HepG2 (cell line): ENCODE measurements at regions not wholly inside any gene's neighbourhood (a gene's known extent, or its start where the extent isn't known, plus 50 kb on each side); places are given as distances from the start of the nearest gene placed in this dataset.

Experiments
- ATAC-seq: fragments of 200-7000 bp; cut with Tn5 transposase; 3 replicates; pipeline ENCODE4 v1.9.1; 2020; ENCODE audit warnings: mild to moderate bottlenecking, moderate library complexity
- BruUV-seq: library from RNA; stranded (reverse); fragments of 400-500 nt; replicated peaks from 2 replicates; lab custom pipeline; 2021; lab: Mats Ljungman, UMichigan
- CTCF ChIA-PET: fragments of 300-600 bp; formaldehyde crosslinking; extraction: SDS; loops from one replicate; lab custom pipeline; 2021; ENCODE audit warnings: low total read pairs, inconsistent platforms, low intra/inter-chr PET ratio; lab: Yijun Ruan, JAX
- POLR2A ChIA-PET: fragments of 350-600 bp; sonication (Branson Sonifier 250); formaldehyde crosslinking; loops from one replicate; lab custom pipeline; 2020; ENCODE audit warnings: antibody characterized with exemption, inconsistent platforms; lab: Yijun Ruan, JAX
- DNase-seq: peaks from one replicate; pipeline ENCODE4 v3.0.0-alpha.2; 2015; ENCODE audit warnings: low spot score
- FAIRE-seq: peaks from 3 replicates; lab custom pipeline; 2011; peaks lifted over from hg19 to GRCh38; lab: Jason Lieb, UNC
- H2AFZ ChIP-seq: one replicate; pipeline ENCODE4 v1.6.1; 2011; ENCODE audit warnings: low read length, inconsistent platforms
- H3K27ac ChIP-seq: fragments of 300-600 bp; 3 replicates; pipeline ENCODE4 v1.8.0; 2011; ENCODE audit warnings: mixed run types, mild to moderate bottlenecking, mixed read lengths, low read length, inconsistent platforms; ENCODE audit not compliant: insufficient read depth; ENCODE audit errors: extremely low read length
- H3K27me3 ChIP-seq, 2 experiments: fragments of 200-600 bp in 1 of 2; 2 replicates in 1 of 2; 3 replicates in 1 of 2; pipeline versions ENCODE4 v1.6.0 to v1.8.0; 2011; ENCODE audit warnings: low read length in 2 of 2, mild to moderate bottlenecking in 2 of 2, moderate library complexity in 2 of 2, inconsistent platforms in 1 of 2; ENCODE audit not compliant: insufficient read depth in 2 of 2, control insufficient read depth in 1 of 2
- H3K36me3 ChIP-seq, 2 experiments: fragments of 200-600 bp in 1 of 2; replicated peaks in 1 of 2; 2 replicates in 1 of 2; 3 replicates in 1 of 2; pipeline versions ENCODE4 v1.5.1 to v1.8.0; 2011; ENCODE audit warnings: low read length in 2 of 2, inconsistent platforms in 1 of 2; ENCODE audit not compliant: insufficient read depth in 2 of 2, control insufficient read depth in 1 of 2
- H3K4me1 ChIP-seq: 2 replicates; pipeline ENCODE4 v1.5.1; 2012; ENCODE audit warnings: low read length, inconsistent platforms; ENCODE audit not compliant: insufficient read depth
- H3K4me2 ChIP-seq: 2 replicates; pipeline ENCODE4 v1.6.0; 2011; ENCODE audit warnings: low read depth, low read length, inconsistent platforms
- H3K4me3 ChIP-seq, 3 experiments: fragments of 200-600 bp in 1 of 3; sonication (generic), shearing (Covaris generic) in 1 of 3; replicated peaks in 1 of 3; 2 replicates each; pipeline ENCODE4 v1.5.1; 2011 to 2016; ENCODE audit warnings: low read length in 3 of 3, inconsistent platforms in 2 of 3, low read depth in 2 of 3, mild to moderate bottlenecking in 2 of 3, control low read depth in 1 of 3, mixed read lengths in 1 of 3; ENCODE audit not compliant: insufficient read depth in 1 of 3
- H3K79me2 ChIP-seq: one replicate; pipeline ENCODE4 v1.6.1; 2011; ENCODE audit warnings: low read length, inconsistent platforms; ENCODE audit not compliant: insufficient read depth
- H3K9ac ChIP-seq: 2 replicates; pipeline ENCODE4 v1.6.0; 2011; ENCODE audit warnings: mild to moderate bottlenecking, low read depth, low read length, inconsistent platforms; ENCODE audit not compliant: insufficient read depth
- H3K9me3 ChIP-seq: 2 replicates; pipeline ENCODE4 v1.5.1; 2012; ENCODE audit warnings: mild to moderate bottlenecking, low read length
- H4K20me1 ChIP-seq: 2 replicates; pipeline ENCODE4 v1.6.0; 2011; ENCODE audit warnings: inconsistent platforms, mild to moderate bottlenecking, low read length, moderate library complexity; ENCODE audit not compliant: insufficient read depth
- CHD2 ChIP-seq: IDR thresholded peaks from 2 replicates; pipeline ENCODE4 v1.6.1; 2011; ENCODE audit warnings: low read depth, low read length, improper control_type of control experiment
- DPF2 ChIP-seq: sonication (generic); formaldehyde crosslinking; IDR thresholded peaks from 2 replicates; pipeline ENCODE4 v1.4.0; 2020; ENCODE audit warnings: mild to moderate bottlenecking, low read depth, missing genetic modification reagents, borderline replicate concordance
- IKZF5 ChIP-seq: IDR thresholded peaks from 2 replicates; pipeline ENCODE4 v1.6.1; 2018; ENCODE audit warnings: missing genetic modification reagents, mild to moderate bottlenecking, missing compliant biosample characterization
- NFRKB ChIP-seq: fragments of 450-650 bp; IDR thresholded peaks from 2 replicates; pipeline ENCODE4 v1.6.1; 2017
- PCBP2 ChIP-seq: fragments of 200-400 bp; formaldehyde crosslinking; optimal IDR thresholded peaks from 2 replicates; pipeline ENCODE3; 2018; ENCODE audit warnings: low read length, low read depth; ENCODE audit not compliant: poor library complexity, severe bottlenecking
- PRDM10 ChIP-seq: sonication (generic); formaldehyde crosslinking; IDR thresholded peaks from 2 replicates; pipeline ENCODE4 v1.4.0; 2020; ENCODE audit warnings: low read depth, missing genetic modification reagents
- ZHX1 ChIP-seq: sonication (generic); formaldehyde crosslinking; IDR thresholded peaks from 2 replicates; pipeline ENCODE4 v1.8.1; 2022; ENCODE audit warnings: low read depth, mild to moderate bottlenecking, missing genetic modification reagents
- ZNF280B ChIP-seq: sonication (generic); formaldehyde crosslinking; IDR thresholded peaks from 2 replicates; pipeline ENCODE4 v1.5.0; 2020; ENCODE audit warnings: missing genetic modification reagents, mild to moderate bottlenecking, borderline replicate concordance
- ZNF607 ChIP-seq: sonication (generic); formaldehyde crosslinking; IDR thresholded peaks from 2 replicates; pipeline ENCODE4 v1.5.1; 2020; ENCODE audit warnings: missing genetic modification reagents, mild to moderate bottlenecking, borderline replicate concordance
- ZNF644 ChIP-seq: IDR thresholded peaks from 2 replicates; pipeline ENCODE4 v1.6.1; 2016; ENCODE audit warnings: low read depth
- ZNF75D ChIP-seq: sonication (generic); formaldehyde crosslinking; IDR thresholded peaks from 2 replicates; pipeline ENCODE4 v1.8.1; 2023; ENCODE audit warnings: missing genetic modification reagents, mild to moderate bottlenecking, borderline replicate concordance
- WGBS: methylation state at CpG from one replicate; pipeline ENCODE4 v1.1.6; 2017; ENCODE audit warnings: low lambda C conversion rate; 5-methylcytosine and 5-hydroxymethylcytosine counted together
- in situ Hi-C: cut with HindIII; loops from 2 replicates; pipeline ENCODE4 v1.10.0; 2017; ENCODE audit warnings: low pct_unique_long_range_greater_than_20kb; ENCODE audit not compliant: extremely low pct_ligation_motif_present
- intact Hi-C: fragments of 100-400 bp; cut with micrococcal nuclease; formaldehyde crosslinking; loops from one replicate; pipeline ENCODE4 v1.10.0; 2022; ENCODE audit not compliant: unreplicated experiment
- TF ChIP-seq, protein P1 (sequence below): sonication (generic); formaldehyde crosslinking; IDR thresholded peaks from 2 replicates; pipeline ENCODE4 v1.5.0; 2020; ENCODE audit warnings: mild to moderate bottlenecking, missing genetic modification reagents, moderate library complexity

GRCh38 chr12:68560851-68561422, 49.8 kb upstream of the RAP1B start:
- Histone ChIP-seq H3K27ac (no peak overlapping the region), H3K27me3 (no peaks in the 10 kb centered on the region), H3K4me3 (no peak overlapping the region), H2AFZ (no peak overlapping the region), H3K4me2 (no peak overlapping the region), H3K79me2 (no peaks in the 10 kb centered on the region), H4K20me1 (no peaks in the 10 kb centered on the region), H3K9ac (no peak overlapping the region), H3K4me1 (no peaks in the 10 kb centered on the region), H3K9me3 (no peaks in the 10 kb centered on the region), H3K36me3 (no peaks in the 10 kb centered on the region)
- ATAC-seq (no peak), FAIRE-seq (no peak), DNase-seq (no peak)
- intact Hi-C loops (no loop called here), in situ Hi-C loops (no loop called here)
- ChIA-PET POLR2A (no interaction called here), CTCF (no interaction called here)
- WGBS = 57% methylated on average over 5 of the region's 5 CpGs
- BruUV-seq = no TSS peak
- TF ChIP-seq ZNF75D (no peak), IKZF5 (no peak), NFRKB (no peak), ZHX1 (no peak), DPF2 (CRISPR knock-in tag) (no peak), ZNF644 (CRISPR knock-in tag) (no peak), ZNF607 (CRISPR knock-in tag) (no peak), PCBP2 (no peak), ZNF280B (CRISPR knock-in tag) (no peak), CHD2 (no peak), PRDM10 (CRISPR knock-in tag) (no peak)
- TF ChIP-seq, protein P1, sequence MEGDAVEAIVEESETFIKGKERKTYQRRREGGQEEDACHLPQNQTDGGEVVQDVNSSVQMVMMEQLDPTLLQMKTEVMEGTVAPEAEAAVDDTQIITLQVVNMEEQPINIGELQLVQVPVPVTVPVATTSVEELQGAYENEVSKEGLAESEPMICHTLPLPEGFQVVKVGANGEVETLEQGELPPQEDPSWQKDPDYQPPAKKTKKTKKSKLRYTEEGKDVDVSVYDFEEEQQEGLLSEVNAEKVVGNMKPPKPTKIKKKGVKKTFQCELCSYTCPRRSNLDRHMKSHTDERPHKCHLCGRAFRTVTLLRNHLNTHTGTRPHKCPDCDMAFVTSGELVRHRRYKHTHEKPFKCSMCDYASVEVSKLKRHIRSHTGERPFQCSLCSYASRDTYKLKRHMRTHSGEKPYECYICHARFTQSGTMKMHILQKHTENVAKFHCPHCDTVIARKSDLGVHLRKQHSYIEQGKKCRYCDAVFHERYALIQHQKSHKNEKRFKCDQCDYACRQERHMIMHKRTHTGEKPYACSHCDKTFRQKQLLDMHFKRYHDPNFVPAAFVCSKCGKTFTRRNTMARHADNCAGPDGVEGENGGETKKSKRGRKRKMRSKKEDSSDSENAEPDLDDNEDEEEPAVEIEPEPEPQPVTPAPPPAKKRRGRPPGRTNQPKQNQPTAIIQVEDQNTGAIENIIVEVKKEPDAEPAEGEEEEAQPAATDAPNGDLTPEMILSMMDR (CRISPR knock-in tag) = no peak
